HEK293T (cell line): ENCODE measurements at regions not wholly inside any gene's neighbourhood (a gene's known extent, or its start where the extent isn't known, plus 50 kb on each side); places are given as distances from the start of the nearest gene placed in this dataset.

ENCODE experiments used
- CTCF ChIA-PET: fragments of 350-600 bp; formaldehyde crosslinking; extraction: SDS; loops from one replicate; lab custom pipeline; 2021; ENCODE audit warnings: antibody characterized with exemption, inconsistent platforms; lab: Yijun Ruan, JAX
- POLR2A ChIA-PET: fragments of 350-600 bp; formaldehyde crosslinking; extraction: SDS; loops from one replicate; lab custom pipeline; 2020; ENCODE audit warnings: antibody characterized with exemption, inconsistent platforms; lab: Yijun Ruan, JAX
- DNase-seq: peaks from one replicate; pipeline ENCODE4 v3.0.0; 2012; ENCODE audit warnings: mixed read lengths; ENCODE audit errors: extremely low spot score
- ARNT ChIP-seq: fragments of 450-650 bp; IDR thresholded peaks from 2 replicates; pipeline ENCODE4 v1.6.1; 2017; ENCODE audit warnings: mild to moderate bottlenecking
- BHLHE40 ChIP-seq: fragments of 450-650 bp; IDR thresholded peaks from 2 replicates; pipeline ENCODE4 v1.6.1; 2016; ENCODE audit warnings: mild to moderate bottlenecking, moderate library complexity, borderline replicate concordance
- CTBP1 ChIP-seq: fragments of 450-650 bp; IDR thresholded peaks from 2 replicates; pipeline ENCODE4 v1.6.1; 2016; ENCODE audit warnings: borderline replicate concordance
- ELF4 ChIP-seq: fragments of 450-650 bp; IDR thresholded peaks from 2 replicates; pipeline ENCODE4 v1.6.1; 2017; ENCODE audit warnings: antibody characterized with exemption
- FOXA1 ChIP-seq: fragments of 450-650 bp; IDR thresholded peaks from 2 replicates; pipeline ENCODE4 v1.6.1; 2016; ENCODE audit warnings: mild to moderate bottlenecking
- FOXK2 ChIP-seq: fragments of 450-650 bp; IDR thresholded peaks from 2 replicates; pipeline ENCODE4 v1.6.1; 2016; ENCODE audit warnings: mild to moderate bottlenecking
- FOXM1 ChIP-seq: fragments of 450-650 bp; IDR thresholded peaks from 2 replicates; pipeline ENCODE4 v1.6.1; 2017; ENCODE audit warnings: mild to moderate bottlenecking, borderline replicate concordance
- HDGF ChIP-seq: fragments of 450-650 bp; IDR thresholded peaks from 2 replicates; pipeline ENCODE4 v1.6.1; 2017; ENCODE audit warnings: antibody characterized with exemption, borderline replicate concordance
- L3MBTL2 ChIP-seq: fragments of 450-650 bp; conservative IDR thresholded peaks from 2 replicates; pipeline ENCODE4 v1.6.1; 2016; ENCODE audit warnings: mild to moderate bottlenecking
- LEF1 ChIP-seq: fragments of 450-650 bp; IDR thresholded peaks from 2 replicates; pipeline ENCODE4 v1.6.1; 2017; ENCODE audit warnings: mild to moderate bottlenecking, borderline replicate concordance
- NFRKB ChIP-seq: fragments of 450-650 bp; IDR thresholded peaks from 2 replicates; pipeline ENCODE4 v1.6.1; 2016; ENCODE audit warnings: mild to moderate bottlenecking, moderate library complexity
- PKNOX1 ChIP-seq: fragments of 450-650 bp; IDR thresholded peaks from 2 replicates; pipeline ENCODE4 v1.6.1; 2016
- SP1 ChIP-seq: fragments of 450-650 bp; IDR thresholded peaks from 2 replicates; pipeline ENCODE4 v1.6.1; 2017
- SUZ12 ChIP-seq: fragments of 450-650 bp; IDR thresholded peaks from 2 replicates; pipeline ENCODE4 v1.6.1; 2016; ENCODE audit warnings: mild to moderate bottlenecking
- TARDBP ChIP-seq: fragments of 450-650 bp; IDR thresholded peaks from 2 replicates; pipeline ENCODE4 v1.6.1; 2016
- ZNF384 ChIP-seq: fragments of 450-650 bp; IDR thresholded peaks from 2 replicates; pipeline ENCODE4 v1.6.1; 2016

- TF ChIP-seq ZNF384, result no peak
- TF ChIP-seq CTBP1, result no peak
- TF ChIP-seq FOXK2, result no peak
- TF ChIP-seq PKNOX1, result no peak
- no peak for TF ChIP-seq HDGF
- TF ChIP-seq TARDBP, result no peak
- no peak for TF ChIP-seq BHLHE40
- no peak for TF ChIP-seq NFRKB
- TF ChIP-seq SP1, result no peak
- no peak for TF ChIP-seq ARNT
- POLR2A ChIA-PET, result no interaction called here
- no peak for DNase-seq
- CTCF ChIA-PET, result no interaction called here
These were observed 184.2 kb downstream of the SLITRK6 start for GRCh38 chr13:85615031-85615430.

GRCh38 chr13:85610024-85610423 is 189.2 kb downstream of the SLITRK6 start:
- CTCF ChIA-PET, result no interaction called here
- no peak for TF ChIP-seq L3MBTL2
- TF ChIP-seq LEF1, result no peak
- TF ChIP-seq TARDBP, result no peak
- TF ChIP-seq CTBP1, result no peak
- TF ChIP-seq SUZ12, result no peak
- TF ChIP-seq BHLHE40, result no peak
- TF ChIP-seq FOXA1, result no peak
- no peak for TF ChIP-seq FOXM1
- no peak for TF ChIP-seq ELF4
- no peak for TF ChIP-seq SP1
- TF ChIP-seq NFRKB, result no peak
- no peak for TF ChIP-seq FOXK2
- TF ChIP-seq PKNOX1, result no peak
- TF ChIP-seq ZNF384, result no peak
- TF ChIP-seq HDGF, result no peak
- TF ChIP-seq ARNT, result no peak
- POLR2A ChIA-PET, result no interaction called here
- no peak for DNase-seq

GRCh38 chr13:85608255-85608829 is 190.9 kb downstream of the SLITRK6 start:
- CTCF ChIA-PET, result interaction anchor here (0.6 kb wide), 1 partner anchor 140 kb away, joined by 3 read pairs; no protein-coding TSS in a partner anchor
- POLR2A ChIA-PET, result no interaction called here
- no peak for TF ChIP-seq L3MBTL2
- TF ChIP-seq HDGF, result no peak
- no peak for TF ChIP-seq ARNT
- TF ChIP-seq ZNF384, result no peak
- no peak for TF ChIP-seq FOXM1
- no peak for TF ChIP-seq PKNOX1
- no peak for TF ChIP-seq CTBP1
- no peak for TF ChIP-seq NFRKB
- TF ChIP-seq LEF1, result no peak
- TF ChIP-seq SUZ12, result no peak
- no peak for TF ChIP-seq FOXK2
- TF ChIP-seq BHLHE40, result no peak
- no peak for TF ChIP-seq TARDBP
- no peak for TF ChIP-seq SP1
- TF ChIP-seq ELF4, result no peak
- no peak for TF ChIP-seq FOXA1

DNA sequence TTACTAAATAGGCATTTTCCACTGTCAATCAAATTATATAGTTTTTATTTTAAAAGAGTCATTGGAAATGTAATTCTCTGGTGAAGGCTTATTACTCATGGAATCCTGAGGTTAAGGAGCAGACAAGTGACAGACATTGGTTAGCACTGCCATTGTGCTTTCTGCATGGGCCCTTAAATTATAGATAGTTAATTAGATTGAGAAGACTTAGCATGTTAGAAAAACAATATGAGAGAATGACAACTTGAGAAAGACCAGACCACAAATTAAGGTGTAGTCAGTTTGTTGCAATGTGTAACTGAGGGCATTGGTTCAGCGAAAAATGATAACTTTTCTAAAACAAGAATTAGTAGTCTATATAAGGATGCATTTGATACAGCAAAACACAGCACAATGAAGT is 195.5 kb downstream of the SLITRK6 start:
- CTCF ChIA-PET, result no interaction called here

More at GRCh38 chr13:85608255-85608829, 190.9 kb downstream of the SLITRK6 start:
- no peak for DNase-seq

DNA sequence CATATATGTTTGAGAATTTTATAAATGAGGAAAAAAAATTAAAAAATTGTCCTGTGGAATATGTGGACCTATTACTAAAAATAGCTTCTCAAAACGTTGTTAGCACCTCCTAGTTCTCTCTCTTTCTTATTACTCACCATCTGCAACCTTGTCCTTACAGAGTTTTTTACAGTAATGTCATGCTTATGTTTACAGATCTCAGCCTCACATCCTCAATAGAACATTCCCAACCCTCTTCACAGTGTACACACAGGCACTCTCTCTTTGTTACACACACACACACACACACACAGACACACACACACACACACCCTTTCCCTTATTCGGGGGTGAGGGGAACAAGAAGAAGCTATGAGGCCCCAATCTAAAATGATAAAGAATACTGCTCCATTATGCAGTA is 197.7 kb downstream of the SLITRK6 start:
- TF ChIP-seq NFRKB (no peak), FOXK2 (no peak), HDGF (no peak), FOXA1 (no peak)
- CTCF ChIA-PET, result interaction anchor here (0.6 kb wide), 1 partner anchor 530 kb away, joined by 3 read pairs; no protein-coding TSS in a partner anchor
- POLR2A ChIA-PET, result no interaction called here
- DNase-seq, result no peak

More for the DNA sequence above, 195.5 kb downstream of the SLITRK6 start:
- POLR2A ChIA-PET, result no interaction called here
- TF ChIP-seq PKNOX1 (peak; percentile 61; the same call in 1 of the 2 replicates), HDGF (no peak)
- DNase-seq, result no peak

GRCh38 chr13:85597790-85598500 is 201.3 kb downstream of the SLITRK6 start:
- no peak for DNase-seq
- TF ChIP-seq SP1, result no peak
- TF ChIP-seq LEF1, result no peak
- TF ChIP-seq SUZ12, result no peak
- no peak for TF ChIP-seq TARDBP
- no peak for TF ChIP-seq HDGF
- TF ChIP-seq FOXK2, result no peak
- TF ChIP-seq ZNF384, result no peak
- TF ChIP-seq PKNOX1, result no peak
- TF ChIP-seq FOXM1, result no peak
- no peak for TF ChIP-seq NFRKB
- TF ChIP-seq BHLHE40, result no peak
- TF ChIP-seq ELF4, result no peak
- no peak for TF ChIP-seq CTBP1
- TF ChIP-seq L3MBTL2, result no peak
- no peak for TF ChIP-seq ARNT
- TF ChIP-seq FOXA1, result no peak
- ChIA-PET POLR2A (no interaction called here), CTCF (no interaction called here)
